ENCODE measurements at regions not wholly inside any gene's neighbourhood (a gene's known extent, or its start where the extent isn't known, plus 50 kb on each side); places are given as distances from the start of the nearest gene placed in this dataset.

DNA sequence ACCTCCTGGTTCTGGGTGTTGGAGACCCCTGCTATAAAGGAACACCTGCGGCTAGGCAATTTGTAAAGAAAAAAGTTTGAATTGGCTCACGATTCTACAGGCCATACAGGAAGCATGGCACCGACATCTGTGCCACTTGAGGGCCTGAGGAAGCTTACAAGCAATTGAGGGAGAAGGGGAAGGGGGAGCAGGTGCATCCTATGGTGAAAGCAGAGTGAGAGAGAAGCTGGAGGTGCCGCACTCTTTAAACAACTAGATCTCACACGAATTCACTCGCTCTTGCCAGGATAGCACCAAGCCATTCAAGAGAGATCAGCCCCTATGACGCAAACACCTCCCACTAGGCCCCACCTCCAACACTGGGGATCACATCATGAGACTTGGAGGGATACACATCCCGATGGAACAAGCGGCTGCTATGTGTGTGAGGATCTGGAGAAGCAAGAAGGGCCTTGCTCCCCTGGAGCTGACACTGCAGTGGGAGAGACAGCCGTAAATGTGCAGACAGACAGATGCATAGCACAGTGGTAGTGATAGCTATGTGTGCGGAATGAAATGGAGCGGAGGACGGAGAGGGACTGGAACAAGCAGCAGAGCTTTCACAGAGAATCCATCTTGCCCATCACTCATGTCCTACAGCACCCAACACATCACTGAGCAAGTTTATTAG is 60.7 kb upstream of the HELT start:
- ChIA-PET POLR2A (no interaction called here), CTCF (interaction anchor here (1.5 to 4.2 kb wide), 2 partner anchors 20 to 26 kb away, joined by 3 to 12 read pairs; no protein-coding TSS in a partner anchor)
- Histone ChIP-seq H3K79me2 (ENCODE audit: insufficient read depth) (no peaks in the 10 kb centered on the region), H3K9me3 (no peaks in the 10 kb centered on the region), H3K27ac (ENCODE audit: low read depth in 2 of 2, low read length in 1 of 2) (no peak overlapping the region), H3K9ac (no peak overlapping the region), H3K27me3 (ENCODE audit: insufficient read depth) (0 out of 2 replicates have a peak, but pooled peaks cover 5% of the 10 kb centered on the region), H3F3A (replicated peaks; ENCODE audit: insufficient read depth) (no peaks in the 10 kb centered on the region), H2AFZ (ENCODE audit: low read depth) (no peak overlapping the region), H3K4me1 (ENCODE audit: control insufficient read depth in 1 of 2, insufficient read depth in 2 of 2, low read depth in 1 of 2, low read length in 1 of 2) (peaks cover 0 to 7% of the 10 kb centered on the region in 2 experiments; a peak in 1 of 4 replicates), H3K36me3 (replicated peaks in 1 of 2; ENCODE audit: control insufficient read depth in 1 of 2, insufficient read depth in 2 of 2, low read length in 1 of 2) (no peaks in the 10 kb centered on the region), H3K4me3 (ENCODE audit: low read depth in 2 of 2, low read length in 1 of 2) (no peak overlapping the region), H4K20me1 (ENCODE audit: insufficient read depth) (no peaks in the 10 kb centered on the region), H3K9me2 (no peaks in the 10 kb centered on the region), H3K4me2 (no peak overlapping the region)
- no peak for TF ChIP-seq GATA2 (CRISPR knock-in tag; IDR thresholded peaks at IDR 0.05)
- TF ChIP-seq, protein P1, sequence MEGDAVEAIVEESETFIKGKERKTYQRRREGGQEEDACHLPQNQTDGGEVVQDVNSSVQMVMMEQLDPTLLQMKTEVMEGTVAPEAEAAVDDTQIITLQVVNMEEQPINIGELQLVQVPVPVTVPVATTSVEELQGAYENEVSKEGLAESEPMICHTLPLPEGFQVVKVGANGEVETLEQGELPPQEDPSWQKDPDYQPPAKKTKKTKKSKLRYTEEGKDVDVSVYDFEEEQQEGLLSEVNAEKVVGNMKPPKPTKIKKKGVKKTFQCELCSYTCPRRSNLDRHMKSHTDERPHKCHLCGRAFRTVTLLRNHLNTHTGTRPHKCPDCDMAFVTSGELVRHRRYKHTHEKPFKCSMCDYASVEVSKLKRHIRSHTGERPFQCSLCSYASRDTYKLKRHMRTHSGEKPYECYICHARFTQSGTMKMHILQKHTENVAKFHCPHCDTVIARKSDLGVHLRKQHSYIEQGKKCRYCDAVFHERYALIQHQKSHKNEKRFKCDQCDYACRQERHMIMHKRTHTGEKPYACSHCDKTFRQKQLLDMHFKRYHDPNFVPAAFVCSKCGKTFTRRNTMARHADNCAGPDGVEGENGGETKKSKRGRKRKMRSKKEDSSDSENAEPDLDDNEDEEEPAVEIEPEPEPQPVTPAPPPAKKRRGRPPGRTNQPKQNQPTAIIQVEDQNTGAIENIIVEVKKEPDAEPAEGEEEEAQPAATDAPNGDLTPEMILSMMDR (IDR thresholded peaks at IDR 0.05): no peak
- TF ChIP-seq, protein P2, sequence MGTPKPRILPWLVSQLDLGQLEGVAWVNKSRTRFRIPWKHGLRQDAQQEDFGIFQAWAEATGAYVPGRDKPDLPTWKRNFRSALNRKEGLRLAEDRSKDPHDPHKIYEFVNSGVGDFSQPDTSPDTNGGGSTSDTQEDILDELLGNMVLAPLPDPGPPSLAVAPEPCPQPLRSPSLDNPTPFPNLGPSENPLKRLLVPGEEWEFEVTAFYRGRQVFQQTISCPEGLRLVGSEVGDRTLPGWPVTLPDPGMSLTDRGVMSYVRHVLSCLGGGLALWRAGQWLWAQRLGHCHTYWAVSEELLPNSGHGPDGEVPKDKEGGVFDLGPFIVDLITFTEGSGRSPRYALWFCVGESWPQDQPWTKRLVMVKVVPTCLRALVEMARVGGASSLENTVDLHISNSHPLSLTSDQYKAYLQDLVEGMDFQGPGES (IDR thresholded peaks at IDR 0.05; ENCODE audit: low read depth, low read length): no peak
- no peak for TF ChIP-seq RFX5 (IDR thresholded peaks at IDR 0.05; ENCODE audit: low read length)
- no peak for TF ChIP-seq RXRA (IDR thresholded peaks at IDR 0.05; ENCODE audit: borderline replicate concordance, low read depth)
- TF ChIP-seq FOXM1 (IDR thresholded peaks at IDR 0.05; ENCODE audit: low read depth): no peak
- TF ChIP-seq CHD2 (IDR thresholded peaks at IDR 0.05; ENCODE audit: low read length, partially characterized antibody): no peak
- TF ChIP-seq POLR2AphosphoS5 (IDR thresholded peaks at IDR 0.05; ENCODE audit: low read depth, low read length): no peak
- TF ChIP-seq GABPA (IDR thresholded peaks at IDR 0.05; ENCODE audit: low read depth): no peak
- 65% methylated on average over 13 of the region's 13 CpGs for WGBS (ENCODE audit: low lambda C conversion rate)
- no peak for DNase-seq

DNA sequence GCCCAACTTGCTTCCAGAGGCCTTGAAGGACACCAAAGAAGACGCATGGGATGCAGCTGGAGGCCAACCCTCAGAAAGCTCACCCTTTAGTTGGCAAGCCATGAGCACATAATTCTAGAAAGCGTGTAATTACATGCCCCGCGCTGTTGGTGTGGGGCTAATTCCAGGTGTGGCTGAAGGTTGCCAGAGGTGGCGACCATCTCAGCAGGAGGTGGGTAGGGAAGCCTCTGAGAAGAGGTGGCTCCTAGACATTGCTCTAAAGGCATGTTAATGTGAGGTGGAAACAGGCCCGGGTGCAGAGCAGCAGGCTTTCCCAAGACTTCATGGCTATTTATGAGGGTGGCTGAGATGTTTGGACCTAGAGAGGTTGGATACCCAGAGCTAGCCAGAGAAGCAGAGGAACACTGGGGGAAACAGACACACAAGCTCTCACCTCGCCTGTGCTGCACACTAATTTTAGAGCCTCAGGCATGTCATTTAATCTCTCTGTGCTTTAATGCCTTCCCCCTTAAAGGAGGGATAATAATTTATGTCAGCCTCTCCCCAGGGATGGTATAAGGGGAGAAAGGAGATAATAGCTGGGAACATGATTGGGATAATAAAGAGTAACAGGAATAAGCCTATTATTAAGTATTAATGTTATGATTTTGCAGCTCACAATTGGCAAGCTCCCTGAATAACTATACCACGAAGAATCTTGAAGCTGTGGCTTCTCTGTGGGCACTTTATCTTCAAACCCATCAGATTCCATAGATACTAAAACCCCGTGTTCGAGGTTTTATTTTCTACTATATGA is 60.0 kb upstream of the HELT start:
- no peaks in the 10 kb centered on the region for H3K9me2 ChIP-seq
- no peak overlapping the region for H3K9ac ChIP-seq
- ChIA-PET POLR2A (no interaction called here), CTCF (interaction anchor here (1.5 to 4.2 kb wide), 2 partner anchors 20 to 25 kb away, joined by 3 to 12 read pairs; no protein-coding TSS in a partner anchor)
- H2AFZ ChIP-seq (ENCODE audit: low read depth): no peak overlapping the region
- no peak overlapping the region for H3K27ac ChIP-seq (ENCODE audit: low read depth in 2 of 2, low read length in 1 of 2)
- no peaks in the 10 kb centered on the region for H3K79me2 ChIP-seq (ENCODE audit: insufficient read depth)
- no peak for TF ChIP-seq RFX5 (IDR thresholded peaks at IDR 0.05; ENCODE audit: low read length)
- TF ChIP-seq JUND (IDR thresholded peaks at IDR 0.05): no peak
- TF ChIP-seq MXI1 (IDR thresholded peaks at IDR 0.05; ENCODE audit: low read depth, low read length): no peak
- TF ChIP-seq FOSL2 (IDR thresholded peaks at IDR 0.05; ENCODE audit: borderline replicate concordance, low read depth): no peak
- no peak for TF ChIP-seq EP300 (IDR thresholded peaks at IDR 0.05; ENCODE audit: borderline replicate concordance in 1 of 2, low read depth in 1 of 2, low read length in 1 of 2)
- peaks cover 0 to 7% of the 10 kb centered on the region in 2 experiments; a peak in 1 of 4 replicates for H3K4me1 ChIP-seq (ENCODE audit: control insufficient read depth in 1 of 2, insufficient read depth in 2 of 2, low read depth in 1 of 2, low read length in 1 of 2)
- no peak for DNase-seq
- H3K4me2 ChIP-seq: no peak overlapping the region
- H4K20me1 ChIP-seq (ENCODE audit: insufficient read depth): no peaks in the 10 kb centered on the region
- H3F3A ChIP-seq (replicated peaks; ENCODE audit: insufficient read depth): no peaks in the 10 kb centered on the region
- H3K9me3 ChIP-seq: no peaks in the 10 kb centered on the region
- H3K4me3 ChIP-seq (ENCODE audit: low read depth in 2 of 2, low read length in 1 of 2): no peak overlapping the region
- 43% methylated on average over 10 of the region's 10 CpGs for WGBS (ENCODE audit: low lambda C conversion rate)
- H3K27me3 ChIP-seq (ENCODE audit: insufficient read depth): 0 out of 2 replicates have a peak, but pooled peaks cover 5% of the 10 kb centered on the region
- no peaks in the 10 kb centered on the region for H3K36me3 ChIP-seq (replicated peaks in 1 of 2; ENCODE audit: control insufficient read depth in 1 of 2, insufficient read depth in 2 of 2, low read length in 1 of 2)

All from SK-N-SH (cell line).